GM19025 (cell line): ENCODE measurements at regions not wholly inside any gene's neighbourhood (a gene's known extent, or its start where the extent isn't known, plus 50 kb on each side); places are given as distances from the start of the nearest gene placed in this dataset.
"Not testable (repeated sequence)": the region's sequence is repeated elsewhere in the genome, so short reads cannot be mapped to it uniquely, and the experiment has no call there.

ENCODE experiments used
- ATAC-seq: cut with Tn5 transposase; IDR thresholded peaks from one replicate; pipeline ENCODE4 v1.9.1; 2021; ENCODE audit warnings: mild to moderate bottlenecking, low read depth, moderate library complexity; ENCODE audit not compliant: unreplicated experiment

DNA sequence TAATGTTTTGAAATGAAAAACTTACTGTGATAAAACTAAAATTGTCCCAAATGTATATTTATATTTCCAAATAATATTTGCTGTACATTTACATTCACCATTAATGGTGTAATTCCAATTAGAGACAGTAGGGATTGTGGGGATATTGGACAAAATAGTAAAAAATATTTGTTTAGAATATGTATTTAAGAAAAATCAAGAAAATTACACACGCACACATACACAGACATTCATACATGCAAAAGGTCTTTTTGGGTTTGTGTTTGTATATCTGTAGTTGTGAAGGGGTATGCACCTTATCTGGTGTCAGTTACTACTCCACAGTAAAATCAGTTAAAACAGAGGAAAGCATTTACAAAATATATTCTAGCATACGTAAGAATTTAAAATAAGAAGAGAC, 435.9 kb upstream of the ZNF804A start:
- no peak for ATAC-seq

GRCh38 chr2:184168823-184169222, 429.5 kb upstream of the ZNF804A start:
- ATAC-seq, result not testable (repeated sequence)

DNA sequence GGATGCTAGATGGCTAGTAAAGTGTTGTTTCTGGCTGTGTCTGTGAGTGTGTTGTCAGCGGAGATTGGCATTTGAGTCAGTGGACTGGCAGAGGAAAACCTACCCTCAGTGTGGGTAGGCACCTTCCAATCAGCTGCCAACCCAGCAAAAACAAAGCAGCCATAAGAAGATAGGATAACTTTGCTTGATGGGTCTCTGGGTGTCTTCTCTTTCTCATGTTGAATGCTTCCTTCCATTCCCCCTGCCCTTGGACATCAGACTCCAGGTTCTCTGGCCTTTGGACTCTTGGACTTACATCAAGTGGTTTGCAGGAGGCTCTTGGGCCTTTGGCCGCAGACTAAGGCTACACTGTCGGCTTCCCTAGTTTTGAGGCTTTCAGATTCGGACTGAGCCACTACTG, 429.0 kb upstream of the ZNF804A start:
- ATAC-seq, result no peak

- ATAC-seq, result no peak
Measured at GRCh38 chr2:184174493-184175104, 423.7 kb upstream of the ZNF804A start.

- ATAC-seq, result no peak
Measured at GRCh38 chr2:184178229-184178628, 420.1 kb upstream of the ZNF804A start.

- ATAC-seq, result no peak
Measured at GRCh38 chr2:184186436-184186835, 411.9 kb upstream of the ZNF804A start.

DNA sequence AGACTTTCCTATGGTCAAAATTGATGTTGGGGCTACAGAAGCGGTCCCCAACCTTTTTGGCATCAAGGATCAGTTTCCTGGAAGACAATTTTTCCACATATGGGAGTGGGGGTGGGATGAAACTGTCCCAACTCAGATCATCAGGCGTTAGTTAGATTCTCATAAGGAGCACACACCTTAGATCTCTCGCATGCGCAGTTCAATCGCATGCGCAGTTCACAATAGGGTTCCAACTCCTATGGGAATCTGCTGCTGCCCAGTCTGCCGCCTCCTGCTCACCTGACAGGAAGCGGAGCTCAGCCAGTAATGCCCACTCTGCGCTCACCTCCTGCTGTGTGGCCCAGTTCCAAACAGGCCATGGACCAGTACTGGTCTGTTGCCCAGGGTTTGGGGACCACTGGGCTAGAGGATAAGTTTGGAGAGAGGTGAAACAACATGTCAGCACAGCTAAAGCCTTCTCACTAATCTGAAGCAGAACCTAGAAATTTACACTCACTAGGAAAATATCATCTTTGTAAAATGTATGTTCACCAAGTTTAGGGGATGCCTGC, 410.8 kb upstream of the ZNF804A start:
- no peak for ATAC-seq

GRCh38 chr2:184190725-184191124, 407.6 kb upstream of the ZNF804A start:
- no peak for ATAC-seq

DNA sequence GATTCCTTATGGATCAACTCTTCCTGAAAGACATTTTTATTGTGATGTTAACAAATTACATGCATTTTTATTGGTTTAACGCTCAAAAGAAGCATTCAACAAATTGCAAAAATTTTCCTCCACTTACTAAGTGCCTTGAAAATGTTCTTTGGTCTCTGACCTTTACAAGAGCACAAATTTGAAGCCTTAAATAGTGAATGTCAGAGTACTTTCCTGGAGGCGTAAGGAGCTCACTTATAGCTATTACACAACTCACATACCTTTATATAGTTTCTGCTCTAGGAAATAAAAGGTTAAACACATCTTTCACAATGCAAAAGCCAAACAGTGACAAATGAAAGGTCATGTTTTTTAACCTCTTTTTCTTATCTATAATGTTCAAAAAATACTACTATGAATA, 405.7 kb upstream of the ZNF804A start:
- no peak for ATAC-seq

DNA sequence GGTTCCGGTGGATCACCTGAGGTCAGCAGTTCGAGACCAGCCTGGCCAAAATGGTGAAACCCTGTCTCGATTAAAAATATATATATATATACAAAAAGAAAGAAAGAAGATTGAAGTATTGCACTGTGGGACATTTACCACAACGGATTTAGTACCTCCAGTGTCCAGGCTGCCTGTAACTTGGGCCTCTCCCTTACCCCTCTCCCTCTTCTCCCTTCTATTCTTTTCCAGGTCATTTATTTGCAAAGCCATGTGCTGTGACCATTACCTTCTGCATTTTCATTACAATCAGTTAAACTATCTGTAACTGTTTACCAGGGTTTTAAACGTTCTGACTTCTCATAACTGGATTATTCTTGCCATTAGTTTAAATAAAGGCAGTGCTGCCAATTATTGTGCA, 400.9 kb upstream of the ZNF804A start:
- no peak for ATAC-seq

DNA sequence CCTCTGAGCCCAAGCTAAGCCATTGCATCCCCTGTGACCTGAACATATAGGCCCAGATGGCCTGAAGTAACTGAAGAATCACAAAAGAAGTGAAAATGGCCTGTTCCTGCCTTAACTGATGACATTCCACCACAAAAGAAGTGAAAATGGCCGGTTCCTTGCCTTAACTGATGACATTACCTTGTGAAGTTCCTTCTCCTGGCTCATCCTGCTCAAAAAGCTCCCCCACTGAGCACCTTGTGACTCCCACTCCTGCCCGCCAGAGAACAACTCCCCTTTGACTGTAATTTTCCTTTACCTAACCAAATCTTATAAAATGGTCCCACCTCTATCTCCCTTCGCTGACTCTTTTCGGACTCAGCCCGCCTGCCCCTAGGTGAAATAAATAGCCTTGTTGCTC, 399.5 kb upstream of the ZNF804A start:
- not testable (repeated sequence) for ATAC-seq

DNA sequence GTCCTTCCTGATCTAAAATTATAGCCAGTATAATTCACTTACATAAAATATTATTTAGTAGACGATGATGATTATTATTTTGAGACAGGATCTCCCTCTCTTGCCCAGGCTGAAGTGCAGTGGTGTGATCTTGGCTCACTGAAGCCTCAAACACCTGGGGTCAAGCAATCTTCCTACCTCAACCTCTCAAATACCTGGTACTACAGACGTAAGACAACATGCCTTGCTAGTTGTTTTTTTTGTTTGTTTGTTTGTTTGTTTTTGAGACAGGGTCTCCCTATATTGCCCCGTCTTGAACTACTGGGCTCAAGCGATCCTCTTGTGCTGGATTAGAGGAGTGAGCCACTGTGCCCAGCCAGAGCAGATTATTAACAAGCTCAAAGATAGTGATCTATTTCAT, 399.1 kb upstream of the ZNF804A start:
- no peak for ATAC-seq

DNA sequence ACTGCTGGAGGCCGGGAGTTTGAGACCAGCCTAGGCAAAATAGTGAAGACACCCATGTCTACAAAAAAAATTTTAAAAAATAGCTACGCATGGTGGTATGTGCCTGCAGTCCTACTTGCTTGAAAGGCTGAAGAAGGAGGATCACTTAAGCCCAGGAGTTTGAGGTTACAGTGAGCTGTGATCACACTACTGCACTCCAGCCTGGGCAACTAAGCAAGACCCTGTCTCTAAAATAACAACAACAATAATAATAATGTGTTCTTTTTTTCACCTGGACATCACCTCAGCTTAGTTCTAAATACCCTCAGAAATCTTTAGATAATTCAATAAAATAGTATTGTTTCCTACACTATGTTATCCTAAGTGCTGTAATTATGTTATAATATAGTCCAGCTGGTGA, 397.1 kb upstream of the ZNF804A start:
- no peak for ATAC-seq

GRCh38 chr2:184203661-184204060, 394.7 kb upstream of the ZNF804A start:
- ATAC-seq, result no peak

DNA sequence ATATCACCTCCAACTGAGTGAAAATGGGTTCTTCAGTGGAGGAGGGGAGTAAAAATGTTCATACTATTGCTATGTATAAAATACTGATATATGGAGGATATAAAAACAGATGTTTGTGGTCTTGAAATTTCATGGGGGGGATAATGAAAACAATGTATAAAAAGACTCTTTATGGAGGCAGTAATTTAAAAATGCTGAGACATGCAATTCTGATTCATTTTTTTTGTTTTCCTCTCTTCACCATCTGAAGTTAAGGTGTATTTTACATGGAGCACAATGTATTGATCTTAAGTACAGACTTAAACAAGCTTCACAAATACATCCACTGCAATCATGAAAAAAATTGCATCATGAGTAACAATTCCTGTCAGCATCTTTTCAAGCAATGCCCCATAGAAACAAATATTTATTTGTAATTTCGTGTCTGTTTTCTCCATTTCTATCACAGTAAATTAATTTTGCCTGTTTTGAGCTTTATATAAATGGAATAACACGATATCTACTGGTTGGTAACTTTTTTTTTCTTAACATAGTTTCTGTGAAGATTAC, 393.2 kb upstream of the ZNF804A start:
- ATAC-seq, result no peak

DNA sequence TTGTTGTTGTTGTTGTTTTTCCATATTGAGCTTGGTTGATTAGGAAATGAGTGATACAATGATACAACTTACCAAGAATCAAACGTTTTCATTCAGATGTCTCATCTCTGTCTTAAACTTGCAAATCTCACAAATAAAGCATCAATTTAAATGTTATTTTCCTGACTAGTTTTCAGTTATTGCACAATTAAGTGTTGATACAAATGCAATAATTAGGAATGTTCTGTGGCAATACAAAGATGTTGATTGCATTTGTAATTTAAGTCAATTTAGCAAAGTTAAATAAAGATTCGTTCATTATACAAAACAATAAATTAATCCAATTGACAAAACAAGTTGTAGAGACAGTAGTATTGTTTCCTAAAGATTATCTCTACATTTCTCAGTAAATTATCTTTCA, 392.3 kb upstream of the ZNF804A start:
- ATAC-seq, result no peak

- no peak for ATAC-seq
Measured at GRCh38 chr2:184210329-184210728, 388.0 kb upstream of the ZNF804A start.

DNA sequence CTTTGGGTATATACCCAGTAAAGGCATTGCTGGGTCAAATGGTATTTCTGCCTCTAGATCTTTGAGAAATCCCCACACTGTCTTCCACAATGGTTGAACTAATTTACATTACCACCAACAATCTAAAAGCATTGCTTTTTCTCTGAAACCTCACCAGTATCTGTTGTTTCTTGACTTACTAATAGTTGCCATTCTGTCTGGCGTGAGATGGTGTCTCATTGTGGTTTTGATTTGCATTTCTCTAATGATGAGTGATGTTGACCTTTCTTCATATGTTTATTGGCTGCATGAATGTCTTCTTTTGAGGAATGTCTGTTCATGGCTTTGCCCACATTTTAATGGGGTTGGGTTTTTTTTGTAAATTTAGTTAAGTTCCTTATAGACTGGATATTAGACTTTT, 382.6 kb upstream of the ZNF804A start:
- peak; percentile 77 for ATAC-seq

- no peak for ATAC-seq
Measured at GRCh38 chr2:184256611-184257010, 341.7 kb upstream of the ZNF804A start.

DNA sequence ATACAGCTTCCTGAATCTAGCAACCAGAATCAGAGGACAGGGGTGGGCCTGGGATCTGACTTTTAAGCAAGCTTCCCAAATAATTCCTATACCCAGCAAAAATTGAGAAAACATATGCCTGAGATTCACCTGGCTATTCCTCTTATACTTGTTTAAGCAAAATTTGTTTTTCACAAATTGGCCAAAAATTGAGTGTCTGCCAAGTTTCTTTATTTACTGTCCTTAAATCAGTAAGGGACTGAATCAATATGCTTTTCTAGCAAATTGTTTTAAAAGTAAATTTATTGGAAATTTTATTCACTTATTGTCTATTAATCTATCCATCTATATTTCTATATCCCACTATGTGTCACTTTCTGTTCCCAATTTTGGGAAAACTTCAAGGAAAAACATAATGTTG, 337.0 kb upstream of the ZNF804A start:
- ATAC-seq, result no peak

- no peak for ATAC-seq
Measured at GRCh38 chr2:184261818-184262217, 336.5 kb upstream of the ZNF804A start.

DNA sequence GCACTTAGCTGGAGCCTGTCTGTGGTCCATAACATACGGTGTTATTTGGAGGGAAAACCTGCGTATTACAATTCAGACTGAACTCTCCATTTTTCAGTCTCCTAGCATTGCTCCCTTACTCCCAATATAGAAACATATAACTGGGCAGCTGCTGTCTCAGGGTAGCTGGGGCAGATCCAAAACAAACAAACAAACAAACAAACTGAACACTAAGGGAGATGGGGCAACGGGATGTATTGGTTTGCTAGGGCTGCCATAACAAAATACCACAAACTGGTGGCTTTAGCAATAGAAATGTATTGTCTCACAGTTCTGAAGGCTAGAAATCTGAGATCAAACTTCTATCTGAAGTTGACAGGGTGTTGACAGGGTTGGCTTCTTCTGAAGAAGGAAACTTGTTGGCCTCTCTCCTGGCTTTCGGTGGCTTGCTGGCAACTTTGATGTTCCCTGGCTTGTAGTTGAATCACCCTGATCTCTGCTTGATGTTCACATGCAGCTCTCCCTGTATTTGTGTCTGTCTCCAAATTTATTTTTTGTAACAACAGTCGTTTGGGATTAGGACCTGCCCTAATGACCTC, 329.3 kb upstream of the ZNF804A start:
- ATAC-seq, result no peak
